ENCODE measurements at regions not wholly inside any gene's neighbourhood (a gene's known extent, or its start where the extent isn't known, plus 50 kb on each side); places are given as distances from the start of the nearest gene placed in this dataset.

DNA sequence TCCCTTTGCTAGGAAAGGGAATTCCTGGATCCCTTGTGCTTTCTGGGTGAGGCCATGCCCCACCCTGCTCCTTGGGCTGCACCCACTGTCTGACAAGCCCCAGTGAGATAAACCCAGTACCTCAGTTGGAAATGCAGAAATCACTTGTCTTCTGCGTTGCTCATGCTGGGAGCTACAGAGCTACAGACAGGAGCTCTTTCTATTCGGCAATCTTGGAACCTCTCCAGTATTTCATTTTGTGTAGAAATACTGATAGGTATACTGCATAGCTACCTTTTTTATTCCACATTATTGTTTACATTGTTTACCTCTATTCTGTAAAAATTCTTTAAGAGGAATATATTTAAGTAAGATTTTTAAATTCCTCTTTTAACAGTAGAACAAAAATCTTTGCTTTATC, 302.5 kb upstream of the SLITRK5 start:
- TF ChIP-seq POLR2AphosphoS5 (IDR thresholded peaks at IDR 0.05; ENCODE audit: low read depth, low read length) (no peak), TAF1 (IDR thresholded peaks at IDR 0.05; ENCODE audit: borderline replicate concordance, insufficient read depth, low read length) (no peak), FOXP2 (optimal IDR thresholded peaks at IDR 0.05; ENCODE audit: borderline replicate concordance, extremely low read depth, extremely low read length, insufficient read depth) (no peak), SIN3A (IDR thresholded peaks at IDR 0.05; ENCODE audit: borderline replicate concordance, insufficient read depth, low read length) (no peak)
- TF ChIP-seq, protein P1, sequence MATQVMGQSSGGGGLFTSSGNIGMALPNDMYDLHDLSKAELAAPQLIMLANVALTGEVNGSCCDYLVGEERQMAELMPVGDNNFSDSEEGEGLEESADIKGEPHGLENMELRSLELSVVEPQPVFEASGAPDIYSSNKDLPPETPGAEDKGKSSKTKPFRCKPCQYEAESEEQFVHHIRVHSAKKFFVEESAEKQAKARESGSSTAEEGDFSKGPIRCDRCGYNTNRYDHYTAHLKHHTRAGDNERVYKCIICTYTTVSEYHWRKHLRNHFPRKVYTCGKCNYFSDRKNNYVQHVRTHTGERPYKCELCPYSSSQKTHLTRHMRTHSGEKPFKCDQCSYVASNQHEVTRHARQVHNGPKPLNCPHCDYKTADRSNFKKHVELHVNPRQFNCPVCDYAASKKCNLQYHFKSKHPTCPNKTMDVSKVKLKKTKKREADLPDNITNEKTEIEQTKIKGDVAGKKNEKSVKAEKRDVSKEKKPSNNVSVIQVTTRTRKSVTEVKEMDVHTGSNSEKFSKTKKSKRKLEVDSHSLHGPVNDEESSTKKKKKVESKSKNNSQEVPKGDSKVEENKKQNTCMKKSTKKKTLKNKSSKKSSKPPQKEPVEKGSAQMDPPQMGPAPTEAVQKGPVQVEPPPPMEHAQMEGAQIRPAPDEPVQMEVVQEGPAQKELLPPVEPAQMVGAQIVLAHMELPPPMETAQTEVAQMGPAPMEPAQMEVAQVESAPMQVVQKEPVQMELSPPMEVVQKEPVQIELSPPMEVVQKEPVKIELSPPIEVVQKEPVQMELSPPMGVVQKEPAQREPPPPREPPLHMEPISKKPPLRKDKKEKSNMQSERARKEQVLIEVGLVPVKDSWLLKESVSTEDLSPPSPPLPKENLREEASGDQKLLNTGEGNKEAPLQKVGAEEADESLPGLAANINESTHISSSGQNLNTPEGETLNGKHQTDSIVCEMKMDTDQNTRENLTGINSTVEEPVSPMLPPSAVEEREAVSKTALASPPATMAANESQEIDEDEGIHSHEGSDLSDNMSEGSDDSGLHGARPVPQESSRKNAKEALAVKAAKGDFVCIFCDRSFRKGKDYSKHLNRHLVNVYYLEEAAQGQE (IDR thresholded peaks at IDR 0.05; ENCODE audit: insufficient read depth in 1 of 2, low read depth in 2 of 2, low read length in 2 of 2) = no peak

DNA sequence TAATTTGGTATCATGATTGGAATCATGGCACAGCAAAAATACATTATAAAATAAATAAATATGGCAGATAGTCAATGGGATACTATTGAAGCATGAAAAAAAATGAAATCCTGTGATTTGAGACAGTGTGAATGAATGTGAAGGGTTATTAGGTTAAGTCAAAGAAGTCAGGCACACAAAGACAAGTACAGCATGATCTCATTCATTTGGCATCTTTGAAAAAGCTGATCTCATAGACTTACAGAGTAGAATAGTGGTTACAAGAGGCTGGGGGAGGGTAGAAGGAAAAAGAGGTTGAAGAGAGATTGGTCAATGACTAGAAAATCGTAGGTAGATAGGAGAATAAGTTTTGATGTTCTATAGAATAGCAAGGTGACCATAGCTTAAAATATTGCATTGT, 295.1 kb upstream of the SLITRK5 start:
- TF ChIP-seq FOXP2 (optimal IDR thresholded peaks at IDR 0.05; ENCODE audit: borderline replicate concordance, extremely low read depth, extremely low read length, insufficient read depth) (no peak), SIN3A (IDR thresholded peaks at IDR 0.05; ENCODE audit: borderline replicate concordance, insufficient read depth, low read length) (no peak), POLR2AphosphoS5 (IDR thresholded peaks at IDR 0.05; ENCODE audit: low read depth, low read length) (no peak), TAF1 (IDR thresholded peaks at IDR 0.05; ENCODE audit: borderline replicate concordance, insufficient read depth, low read length) (no peak)
- TF ChIP-seq, protein P1 (IDR thresholded peaks at IDR 0.05; ENCODE audit: insufficient read depth in 1 of 2, low read depth in 2 of 2, low read length in 2 of 2) = no peak

DNA sequence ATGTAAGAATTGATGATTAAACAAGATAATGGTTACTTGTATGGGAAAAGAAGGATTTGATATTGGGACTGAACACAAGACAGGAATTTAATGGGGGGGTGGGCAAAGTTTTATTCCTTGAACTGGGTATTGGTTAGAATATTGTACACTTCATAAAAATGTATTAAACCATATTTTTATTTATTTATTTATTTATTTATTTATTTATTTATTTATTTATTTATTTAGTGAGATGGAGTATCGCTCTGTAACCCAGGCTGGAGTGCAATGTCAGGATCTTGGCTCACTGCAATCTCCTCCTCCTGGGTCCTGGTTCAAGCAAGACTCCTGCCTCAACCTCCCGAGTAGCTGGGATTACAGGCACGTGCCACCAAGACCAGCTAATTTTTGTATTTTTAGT, 287.1 kb upstream of the SLITRK5 start:
- TF ChIP-seq TAF1 (IDR thresholded peaks at IDR 0.05; ENCODE audit: borderline replicate concordance, insufficient read depth, low read length) (no peak), POLR2AphosphoS5 (IDR thresholded peaks at IDR 0.05; ENCODE audit: low read depth, low read length) (no peak), SIN3A (IDR thresholded peaks at IDR 0.05; ENCODE audit: borderline replicate concordance, insufficient read depth, low read length) (no peak), FOXP2 (optimal IDR thresholded peaks at IDR 0.05; ENCODE audit: borderline replicate concordance, extremely low read depth, extremely low read length, insufficient read depth) (no peak)
- TF ChIP-seq, protein P1 (IDR thresholded peaks at IDR 0.05; ENCODE audit: insufficient read depth in 1 of 2, low read depth in 2 of 2, low read length in 2 of 2) = no peak

DNA sequence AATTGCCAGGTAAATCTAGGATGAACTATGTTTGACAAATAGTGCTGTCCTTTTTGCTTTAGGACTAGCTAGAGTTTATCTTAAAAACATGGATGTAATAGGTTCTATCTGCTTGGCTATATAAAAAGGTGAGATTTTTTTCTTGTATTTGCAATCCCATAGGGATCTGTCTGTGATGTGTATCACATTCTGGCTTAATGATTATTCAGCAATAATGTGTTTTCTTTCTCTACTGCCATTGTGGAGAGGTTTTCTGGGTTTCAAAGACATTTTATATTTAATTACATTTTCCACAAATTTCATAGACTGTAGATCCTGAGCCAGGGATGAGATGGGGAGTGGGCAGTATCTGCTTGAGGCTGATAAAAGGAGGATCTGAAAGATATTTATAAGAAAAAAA, 277.8 kb upstream of the SLITRK5 start:
- TF ChIP-seq FOXP2 (optimal IDR thresholded peaks at IDR 0.05; ENCODE audit: borderline replicate concordance, extremely low read depth, extremely low read length, insufficient read depth) (no peak), SIN3A (IDR thresholded peaks at IDR 0.05; ENCODE audit: borderline replicate concordance, insufficient read depth, low read length) (no peak), TAF1 (IDR thresholded peaks at IDR 0.05; ENCODE audit: borderline replicate concordance, insufficient read depth, low read length) (no peak), POLR2AphosphoS5 (IDR thresholded peaks at IDR 0.05; ENCODE audit: low read depth, low read length) (no peak)
- TF ChIP-seq, protein P1 (IDR thresholded peaks at IDR 0.05; ENCODE audit: insufficient read depth in 1 of 2, low read depth in 2 of 2, low read length in 2 of 2) = no peak

DNA sequence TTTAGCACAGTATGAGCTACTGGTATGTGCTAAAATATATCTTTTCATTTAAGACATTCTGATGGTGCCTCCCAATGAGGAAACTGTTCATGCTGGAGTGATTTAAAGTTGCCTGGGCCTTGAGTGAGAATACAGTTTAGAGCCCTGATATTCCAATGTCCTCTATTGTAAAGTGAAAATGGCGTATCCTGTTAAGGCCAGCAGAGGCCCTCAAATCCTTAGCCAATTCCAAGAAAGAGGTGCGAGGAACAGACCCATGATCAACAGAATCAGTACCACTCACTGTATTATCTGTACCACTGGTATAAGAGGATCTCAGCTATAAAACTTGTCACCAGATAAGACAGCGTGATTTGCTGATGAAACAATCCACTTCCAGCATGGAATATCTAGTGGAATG, 273.1 kb upstream of the SLITRK5 start:
- TF ChIP-seq FOXP2 (optimal IDR thresholded peaks at IDR 0.05; ENCODE audit: borderline replicate concordance, extremely low read depth, extremely low read length, insufficient read depth) = no peak
- TF ChIP-seq TAF1 (IDR thresholded peaks at IDR 0.05; ENCODE audit: borderline replicate concordance, insufficient read depth, low read length) = no peak
- TF ChIP-seq SIN3A (IDR thresholded peaks at IDR 0.05; ENCODE audit: borderline replicate concordance, insufficient read depth, low read length) = no peak
- TF ChIP-seq POLR2AphosphoS5 (IDR thresholded peaks at IDR 0.05; ENCODE audit: low read depth, low read length) = no peak
- TF ChIP-seq, protein P1 (IDR thresholded peaks at IDR 0.05; ENCODE audit: insufficient read depth in 1 of 2, low read depth in 2 of 2, low read length in 2 of 2) = no peak
